Neural cell (in vitro differentiated cells): ENCODE measurements at regions not wholly inside any gene's neighbourhood (a gene's known extent, or its start where the extent isn't known, plus 50 kb on each side); places are given as distances from the start of the nearest gene placed in this dataset.

ENCODE experiments used
- H2AFZ ChIP-seq: fragments of 200-600, 300-800 bp; sonication (generic), shearing (Covaris generic); 2 replicates; pipeline ENCODE4 v1.6.0; 2014; ENCODE audit warnings: low read depth, mild to moderate bottlenecking, antibody characterized with exemption, low read length, moderate library complexity
- H3F3A ChIP-seq: fragments of 200-600 bp; shearing (Covaris generic); 2 replicates; pipeline ENCODE4 v1.6.1; 2016; ENCODE audit warnings: mild to moderate bottlenecking, moderate library complexity, mixed read lengths, antibody characterized with exemption, low read length; ENCODE audit not compliant: insufficient read depth, poor library complexity, severe bottlenecking
- H3K27ac ChIP-seq: fragments of 200-600, 300-800 bp; sonication (generic), shearing (Covaris generic); 2 replicates; pipeline ENCODE4 v1.5.1; 2014; ENCODE audit warnings: mild to moderate bottlenecking, low read length, moderate library complexity
- H3K27me3 ChIP-seq: fragments of 300-800, 200-600 bp; sonication (generic), shearing (Covaris generic); 2 replicates; pipeline ENCODE4 v1.6.0; 2014; ENCODE audit warnings: mild to moderate bottlenecking, low read depth, low read length, moderate library complexity; ENCODE audit not compliant: insufficient read depth
- H3K36me3 ChIP-seq: fragments of 300-800, 200-600 bp; sonication (generic), shearing (Covaris generic); 2 replicates; pipeline ENCODE4 v1.5.1; 2014; ENCODE audit warnings: mild to moderate bottlenecking, antibody characterized with exemption, low read length, moderate library complexity; ENCODE audit not compliant: insufficient read depth
- H3K4me2 ChIP-seq: fragments of 300-800, 200-600 bp; sonication (generic), shearing (Covaris generic); 2 replicates; pipeline ENCODE4 v1.6.0; 2014; ENCODE audit warnings: mild to moderate bottlenecking, low read length
- H3K4me3 ChIP-seq: fragments of 300-800, 200-600 bp; sonication (generic), shearing (Covaris generic); 2 replicates; pipeline ENCODE4 v1.5.1; 2014; ENCODE audit warnings: mild to moderate bottlenecking, low read length, moderate library complexity
- H3K79me2 ChIP-seq: fragments of 200-600 bp; shearing (Covaris generic); replicated peaks from 2 replicates; pipeline ENCODE4 v1.6.0; 2014; ENCODE audit warnings: mild to moderate bottlenecking, low read length, moderate library complexity; ENCODE audit not compliant: insufficient read depth
- H3K9ac ChIP-seq: fragments of 300-800, 200-600 bp; sonication (generic), shearing (Covaris generic); 2 replicates; pipeline ENCODE4 v1.6.1; 2016; ENCODE audit warnings: mild to moderate bottlenecking, low read length, mixed read lengths
- H3K9me2 ChIP-seq: fragments of 200-600 bp; shearing (Covaris generic); 2 replicates; pipeline ENCODE4 v1.6.1; 2016; ENCODE audit warnings: mild to moderate bottlenecking, low read length, mixed read lengths; ENCODE audit not compliant: insufficient read depth
- H3K9me3 ChIP-seq: fragments of 200-600, 300-800 bp; sonication (generic), shearing (Covaris generic); 2 replicates; pipeline ENCODE4 v1.6.1; 2016; ENCODE audit warnings: mild to moderate bottlenecking, mixed run types, low read length, moderate library complexity, mixed read lengths
- H4K20me1 ChIP-seq: fragments of 200-600 bp; shearing (Covaris generic); 2 replicates; pipeline ENCODE4 v1.6.1; 2016; ENCODE audit warnings: mild to moderate bottlenecking, mixed run types; ENCODE audit not compliant: insufficient read depth
- EP300 ChIP-seq: fragments of 450-650 bp; conservative IDR thresholded peaks from 2 replicates; pipeline ENCODE4 v1.6.1; 2014; ENCODE audit warnings: antibody characterized with exemption, mild to moderate bottlenecking, moderate library complexity; ENCODE audit not compliant: poor library complexity, severe bottlenecking
- EZH2 ChIP-seq: fragments of 200-600, 300-800 bp; shearing (Covaris generic), sonication (generic); IDR thresholded peaks from 2 replicates; pipeline ENCODE4 v1.6.1; 2014; ENCODE audit warnings: antibody characterized with exemption, low read length, borderline replicate concordance, mild to moderate bottlenecking; ENCODE audit not compliant: insufficient read depth, poor library complexity, severe bottlenecking
- MXI1 ChIP-seq: fragments of 450-650 bp; conservative IDR thresholded peaks from 2 replicates; pipeline ENCODE4 v1.6.1; 2014; ENCODE audit warnings: antibody characterized with exemption, mild to moderate bottlenecking; ENCODE audit not compliant: poor library complexity, severe bottlenecking
- POLR2AphosphoS5 ChIP-seq: IDR thresholded peaks from 2 replicates; pipeline ENCODE4 v1.6.1; 2012
- RAD21 ChIP-seq: fragments of 450-650 bp; conservative IDR thresholded peaks from 2 replicates; pipeline ENCODE4 v1.6.1; 2014; ENCODE audit warnings: antibody characterized with exemption, mild to moderate bottlenecking, moderate library complexity
- SMC3 ChIP-seq: fragments of 450-650 bp; conservative IDR thresholded peaks from 2 replicates; pipeline ENCODE4 v1.6.1; 2014; ENCODE audit warnings: antibody characterized with exemption, mild to moderate bottlenecking, moderate library complexity; ENCODE audit not compliant: poor library complexity
- TAF1 ChIP-seq: IDR thresholded peaks from 2 replicates; pipeline ENCODE4 v1.6.1; 2012; ENCODE audit warnings: low read depth
- TF ChIP-seq, protein P1 (sequence below): IDR thresholded peaks from 2 replicates; pipeline ENCODE4 v1.6.1; 2012; ENCODE audit warnings: borderline replicate concordance
- TF ChIP-seq, protein P2 (sequence below): fragments of 450-650 bp; IDR thresholded peaks from 2 replicates; pipeline ENCODE4 v1.5.1; 2014; ENCODE audit warnings: antibody characterized with exemption, mild to moderate bottlenecking, moderate library complexity; ENCODE audit not compliant: poor library complexity, severe bottlenecking

DNA sequence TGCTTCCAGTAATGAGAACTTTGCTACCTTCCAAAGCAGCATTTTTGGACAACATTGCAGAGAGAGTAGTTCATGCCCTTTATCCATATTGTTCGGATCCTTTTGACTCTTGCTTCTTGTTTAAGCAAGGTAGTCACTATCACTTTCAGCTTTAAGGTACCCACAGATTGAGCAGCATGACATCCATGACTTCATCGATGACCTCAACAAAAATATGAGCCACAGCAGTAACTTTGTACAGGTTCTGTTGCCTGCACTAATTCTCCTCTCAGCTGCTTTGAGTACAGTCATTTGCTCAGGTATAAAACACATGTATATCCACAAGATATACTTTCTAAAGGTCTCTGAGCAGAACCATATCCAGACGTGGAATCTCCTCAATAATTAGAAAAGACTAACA is 546.3 kb downstream of the SOX6 start:
- Histone ChIP-seq H3K9ac (no peak overlapping the region), H3K79me2 (no peaks in the 10 kb centered on the region), H3K27ac (no peak overlapping the region), H3K4me3 (no peak overlapping the region), H3K9me3 (no peaks in the 10 kb centered on the region), H3K27me3 (no peaks in the 10 kb centered on the region), H3K9me2 (no peaks in the 10 kb centered on the region), H3K4me2 (no peak overlapping the region), H3K36me3 (no peaks in the 10 kb centered on the region), H3F3A (no peaks in the 10 kb centered on the region), H2AFZ (no peak overlapping the region), H4K20me1 (no peaks in the 10 kb centered on the region)
- TF ChIP-seq TAF1 (no peak), SMC3 (no peak), POLR2AphosphoS5 (no peak), RAD21 (no peak), EP300 (no peak), EZH2 (no peak), MXI1 (no peak)

DNA sequence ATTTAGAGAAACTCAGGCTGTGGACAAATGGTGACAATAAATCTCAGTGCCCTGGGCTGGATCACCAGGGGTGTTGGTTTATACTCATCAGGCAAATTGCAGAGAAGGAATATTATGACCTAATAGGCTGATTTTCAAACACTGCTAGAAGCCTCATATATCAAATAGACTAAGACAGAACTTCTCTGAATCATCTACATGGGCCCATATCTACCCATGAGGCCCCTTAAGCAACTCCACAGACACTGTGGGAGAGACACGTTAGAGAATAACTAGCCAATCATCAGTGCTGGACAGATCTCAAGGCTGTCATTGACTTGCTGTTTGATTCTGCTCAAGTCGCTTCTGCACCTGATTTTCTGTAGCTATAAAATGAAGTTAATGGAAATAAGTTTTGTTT is 545.8 kb downstream of the SOX6 start:
- H3K27ac ChIP-seq: no peak overlapping the region
- TF ChIP-seq RAD21 (no peak), EP300 (no peak), TAF1 (no peak), EZH2 (no peak), SMC3 (no peak)
- TF ChIP-seq, protein P1, sequence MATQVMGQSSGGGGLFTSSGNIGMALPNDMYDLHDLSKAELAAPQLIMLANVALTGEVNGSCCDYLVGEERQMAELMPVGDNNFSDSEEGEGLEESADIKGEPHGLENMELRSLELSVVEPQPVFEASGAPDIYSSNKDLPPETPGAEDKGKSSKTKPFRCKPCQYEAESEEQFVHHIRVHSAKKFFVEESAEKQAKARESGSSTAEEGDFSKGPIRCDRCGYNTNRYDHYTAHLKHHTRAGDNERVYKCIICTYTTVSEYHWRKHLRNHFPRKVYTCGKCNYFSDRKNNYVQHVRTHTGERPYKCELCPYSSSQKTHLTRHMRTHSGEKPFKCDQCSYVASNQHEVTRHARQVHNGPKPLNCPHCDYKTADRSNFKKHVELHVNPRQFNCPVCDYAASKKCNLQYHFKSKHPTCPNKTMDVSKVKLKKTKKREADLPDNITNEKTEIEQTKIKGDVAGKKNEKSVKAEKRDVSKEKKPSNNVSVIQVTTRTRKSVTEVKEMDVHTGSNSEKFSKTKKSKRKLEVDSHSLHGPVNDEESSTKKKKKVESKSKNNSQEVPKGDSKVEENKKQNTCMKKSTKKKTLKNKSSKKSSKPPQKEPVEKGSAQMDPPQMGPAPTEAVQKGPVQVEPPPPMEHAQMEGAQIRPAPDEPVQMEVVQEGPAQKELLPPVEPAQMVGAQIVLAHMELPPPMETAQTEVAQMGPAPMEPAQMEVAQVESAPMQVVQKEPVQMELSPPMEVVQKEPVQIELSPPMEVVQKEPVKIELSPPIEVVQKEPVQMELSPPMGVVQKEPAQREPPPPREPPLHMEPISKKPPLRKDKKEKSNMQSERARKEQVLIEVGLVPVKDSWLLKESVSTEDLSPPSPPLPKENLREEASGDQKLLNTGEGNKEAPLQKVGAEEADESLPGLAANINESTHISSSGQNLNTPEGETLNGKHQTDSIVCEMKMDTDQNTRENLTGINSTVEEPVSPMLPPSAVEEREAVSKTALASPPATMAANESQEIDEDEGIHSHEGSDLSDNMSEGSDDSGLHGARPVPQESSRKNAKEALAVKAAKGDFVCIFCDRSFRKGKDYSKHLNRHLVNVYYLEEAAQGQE: no peak
- TF ChIP-seq, protein P2, sequence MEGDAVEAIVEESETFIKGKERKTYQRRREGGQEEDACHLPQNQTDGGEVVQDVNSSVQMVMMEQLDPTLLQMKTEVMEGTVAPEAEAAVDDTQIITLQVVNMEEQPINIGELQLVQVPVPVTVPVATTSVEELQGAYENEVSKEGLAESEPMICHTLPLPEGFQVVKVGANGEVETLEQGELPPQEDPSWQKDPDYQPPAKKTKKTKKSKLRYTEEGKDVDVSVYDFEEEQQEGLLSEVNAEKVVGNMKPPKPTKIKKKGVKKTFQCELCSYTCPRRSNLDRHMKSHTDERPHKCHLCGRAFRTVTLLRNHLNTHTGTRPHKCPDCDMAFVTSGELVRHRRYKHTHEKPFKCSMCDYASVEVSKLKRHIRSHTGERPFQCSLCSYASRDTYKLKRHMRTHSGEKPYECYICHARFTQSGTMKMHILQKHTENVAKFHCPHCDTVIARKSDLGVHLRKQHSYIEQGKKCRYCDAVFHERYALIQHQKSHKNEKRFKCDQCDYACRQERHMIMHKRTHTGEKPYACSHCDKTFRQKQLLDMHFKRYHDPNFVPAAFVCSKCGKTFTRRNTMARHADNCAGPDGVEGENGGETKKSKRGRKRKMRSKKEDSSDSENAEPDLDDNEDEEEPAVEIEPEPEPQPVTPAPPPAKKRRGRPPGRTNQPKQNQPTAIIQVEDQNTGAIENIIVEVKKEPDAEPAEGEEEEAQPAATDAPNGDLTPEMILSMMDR: no peak
- no peaks in the 10 kb centered on the region for H3K36me3 ChIP-seq
- no peaks in the 10 kb centered on the region for H3K9me2 ChIP-seq
- no peaks in the 10 kb centered on the region for H3K9me3 ChIP-seq
- no peaks in the 10 kb centered on the region for H3F3A ChIP-seq
- H2AFZ ChIP-seq: no peak overlapping the region
- no peak overlapping the region for H3K4me2 ChIP-seq
- no peaks in the 10 kb centered on the region for H4K20me1 ChIP-seq
- no peak overlapping the region for H3K4me3 ChIP-seq
- H3K27me3 ChIP-seq: no peaks in the 10 kb centered on the region
- H3K79me2 ChIP-seq: no peaks in the 10 kb centered on the region
- no peak overlapping the region for H3K9ac ChIP-seq
